NCI-H2227 (cell line): ENCODE measurements at regions not wholly inside any gene's neighbourhood (a gene's known extent, or its start where the extent isn't known, plus 50 kb on each side); places are given as distances from the start of the nearest gene placed in this dataset.

Experiments
- DNase-seq: peaks from one replicate; lab custom pipeline; 2025; ENCODE audit not compliant: unreplicated experiment; lab: John Stamatoyannopoulos, UW

- no peak for DNase-seq
These were observed 51.0 kb upstream of the WAC start for GRCh38 chr10:28481968-28482367.
